ENCODE measurements at regions not wholly inside any gene's neighbourhood (a gene's known extent, or its start where the extent isn't known, plus 50 kb on each side); places are given as distances from the start of the nearest gene placed in this dataset.
"Not testable (repeated sequence)": the region's sequence is repeated elsewhere in the genome, so short reads cannot be mapped to it uniquely, and the experiment has no call there.

GRCh38 chr10:30172673-30173072, 113.3 kb upstream of the JCAD start:
- no peaks in the 10 kb centered on the region for H3K9me3 ChIP-seq (ENCODE audit: control insufficient read depth, low read length, poor library complexity, severe bottlenecking)
- no peak for DNase-seq
- Mint-ChIP-seq H3K36me3 (ENCODE audit: low read depth) (peaks cover 2% of the 10 kb centered on the region), H3K27ac (no peak overlapping the region), H3K27me3 (peaks cover 51% of the 10 kb centered on the region), H3K4me1 (no peaks in the 10 kb centered on the region), H3K4me3 (no peak overlapping the region)
- no peak for ATAC-seq

GRCh38 chr10:30172091-30172490, 112.7 kb upstream of the JCAD start:
- Mint-ChIP-seq H3K4me1 (no peaks in the 10 kb centered on the region), H3K27ac (no peak overlapping the region)
- no peak for ATAC-seq

GRCh38 chr10:30171601-30172000, 112.2 kb upstream of the JCAD start:
- DNase-seq (no peak), ATAC-seq (no peak)
- Mint-ChIP-seq H3K4me1 (no peaks in the 10 kb centered on the region), H3K27ac (no peak overlapping the region), H3K36me3 (ENCODE audit: low read depth) (peaks cover 2% of the 10 kb centered on the region), H3K4me3 (no peak overlapping the region), H3K27me3 (peaks cover 46% of the 10 kb centered on the region)
- no peaks in the 10 kb centered on the region for H3K9me3 ChIP-seq (ENCODE audit: control insufficient read depth, low read length, poor library complexity, severe bottlenecking)

More at GRCh38 chr10:30172091-30172490, 112.7 kb upstream of the JCAD start:
- H3K9me3 ChIP-seq (ENCODE audit: control insufficient read depth, low read length, poor library complexity, severe bottlenecking), result no peaks in the 10 kb centered on the region
- Mint-ChIP-seq H3K4me3 (no peak overlapping the region), H3K36me3 (ENCODE audit: low read depth) (peaks cover 2% of the 10 kb centered on the region), H3K27me3 (peaks cover 48% of the 10 kb centered on the region)
- DNase-seq, result no peak

GRCh38 chr10:30170814-30171213, 111.4 kb upstream of the JCAD start:
- H3K4me1 Mint-ChIP-seq, result no peaks in the 10 kb centered on the region

GRCh38 chr10:30170146-30170545, 110.8 kb upstream of the JCAD start:
- H3K4me3 Mint-ChIP-seq, result peak overlapping the region; percentile 61
- DNase-seq, result no peak
- no peaks in the 10 kb centered on the region for H3K9me3 ChIP-seq (ENCODE audit: control insufficient read depth, low read length, poor library complexity, severe bottlenecking)
- H3K4me1 Mint-ChIP-seq, result peaks cover under 1% of the 10 kb centered on the region
- peaks cover 2% of the 10 kb centered on the region for H3K36me3 Mint-ChIP-seq (ENCODE audit: low read depth)
- H3K27ac Mint-ChIP-seq, result no peak overlapping the region
- no peak for ATAC-seq
- peaks cover 51% of the 10 kb centered on the region for H3K27me3 Mint-ChIP-seq

More at GRCh38 chr10:30170814-30171213, 111.4 kb upstream of the JCAD start:
- no peak for DNase-seq
- H3K9me3 ChIP-seq (ENCODE audit: control insufficient read depth, low read length, poor library complexity, severe bottlenecking), result no peaks in the 10 kb centered on the region
- H3K36me3 Mint-ChIP-seq (ENCODE audit: low read depth), result peaks cover 2% of the 10 kb centered on the region
- H3K27me3 Mint-ChIP-seq, result peaks cover 45% of the 10 kb centered on the region
- no peak for ATAC-seq
- no peak overlapping the region for H3K27ac Mint-ChIP-seq
- no peak overlapping the region for H3K4me3 Mint-ChIP-seq

GRCh38 chr10:30169342-30169741, 110.0 kb upstream of the JCAD start:
- no peak overlapping the region for H3K4me3 Mint-ChIP-seq
- peaks cover 2% of the 10 kb centered on the region for H3K36me3 Mint-ChIP-seq (ENCODE audit: low read depth)
- no peak overlapping the region for H3K27ac Mint-ChIP-seq
- DNase-seq (no peak), ATAC-seq (no peak)
- peaks cover 3% of the 10 kb centered on the region for H3K4me1 Mint-ChIP-seq
- no peaks in the 10 kb centered on the region for H3K9me3 ChIP-seq (ENCODE audit: control insufficient read depth, low read length, poor library complexity, severe bottlenecking)
- H3K27me3 Mint-ChIP-seq, result peaks cover 59% of the 10 kb centered on the region

- Mint-ChIP-seq H3K4me3 (no peak overlapping the region), H3K27ac (no peak overlapping the region)
These were observed 107.5 kb upstream of the JCAD start for GRCh38 chr10:30166929-30167328.

GRCh38 chr10:30163410-30163809, 104.0 kb upstream of the JCAD start:
- H3K27ac Mint-ChIP-seq; DNase-seq; H3K9me3 ChIP-seq (ENCODE audit: control insufficient read depth, low read length, poor library complexity, severe bottlenecking); H3K4me1 Mint-ChIP-seq; ATAC-seq; H3K36me3 Mint-ChIP-seq (ENCODE audit: low read depth): not testable (repeated sequence)
- H3K27me3 Mint-ChIP-seq, result peaks cover 55% of the 10 kb centered on the region
- H3K4me3 Mint-ChIP-seq, result peak overlapping the region; percentile 31

More at GRCh38 chr10:30166929-30167328, 107.5 kb upstream of the JCAD start:
- H3K27me3 Mint-ChIP-seq, result peaks cover 56% of the 10 kb centered on the region
- DNase-seq, result no peak
- H3K36me3 Mint-ChIP-seq (ENCODE audit: low read depth), result no peaks in the 10 kb centered on the region
- no peak for ATAC-seq
- H3K9me3 ChIP-seq (ENCODE audit: control insufficient read depth, low read length, poor library complexity, severe bottlenecking), result no peaks in the 10 kb centered on the region
- peaks cover 3% of the 10 kb centered on the region for H3K4me1 Mint-ChIP-seq

- ATAC-seq; H3K36me3 Mint-ChIP-seq (ENCODE audit: low read depth); H3K27ac Mint-ChIP-seq; DNase-seq; H3K4me1 Mint-ChIP-seq; H3K4me3 Mint-ChIP-seq; H3K9me3 ChIP-seq (ENCODE audit: control insufficient read depth, low read length, poor library complexity, severe bottlenecking): not testable (repeated sequence)
- peaks cover 49% of the 10 kb centered on the region for H3K27me3 Mint-ChIP-seq
These were observed 103.4 kb upstream of the JCAD start for GRCh38 chr10:30162796-30163195.

- Mint-ChIP-seq H3K4me3 (no peak overlapping the region), H3K27ac (no peak overlapping the region), H3K36me3 (ENCODE audit: low read depth) (no peaks in the 10 kb centered on the region), H3K4me1 (peaks cover 3% of the 10 kb centered on the region), H3K27me3 (peaks cover 40% of the 10 kb centered on the region)
- no peak for DNase-seq
- no peaks in the 10 kb centered on the region for H3K9me3 ChIP-seq (ENCODE audit: control insufficient read depth, low read length, poor library complexity, severe bottlenecking)
- ATAC-seq, result no peak
These were observed 101.0 kb upstream of the JCAD start for GRCh38 chr10:30160271-30160982.

- H3K36me3 Mint-ChIP-seq (ENCODE audit: low read depth); H3K27ac Mint-ChIP-seq; H3K4me3 Mint-ChIP-seq; H3K4me1 Mint-ChIP-seq; DNase-seq; ATAC-seq; H3K9me3 ChIP-seq (ENCODE audit: control insufficient read depth, low read length, poor library complexity, severe bottlenecking): not testable (repeated sequence)
- H3K27me3 Mint-ChIP-seq, result peaks cover 40% of the 10 kb centered on the region
These were observed 100.2 kb upstream of the JCAD start for GRCh38 chr10:30159614-30160013.

GRCh38 chr10:30158325-30158960, 99.1 kb upstream of the JCAD start:
- Mint-ChIP-seq H3K27me3 (peaks cover 39% of the 10 kb centered on the region), H3K4me3 (no peak overlapping the region), H3K27ac (no peak overlapping the region), H3K36me3 (ENCODE audit: low read depth) (peaks cover 4% of the 10 kb centered on the region), H3K4me1 (no peaks in the 10 kb centered on the region)
- H3K9me3 ChIP-seq (ENCODE audit: control insufficient read depth, low read length, poor library complexity, severe bottlenecking), result no peaks in the 10 kb centered on the region
- no peak for DNase-seq
- ATAC-seq, result no peak

GRCh38 chr10:30155401-30155800, 96.0 kb upstream of the JCAD start:
- Mint-ChIP-seq H3K36me3 (ENCODE audit: low read depth) (peaks cover 4% of the 10 kb centered on the region), H3K27me3 (peaks cover 38% of the 10 kb centered on the region), H3K4me3 (no peak overlapping the region), H3K4me1 (no peaks in the 10 kb centered on the region), H3K27ac (no peak overlapping the region)
- ATAC-seq, result no peak
- no peaks in the 10 kb centered on the region for H3K9me3 ChIP-seq (ENCODE audit: control insufficient read depth, low read length, poor library complexity, severe bottlenecking)
- no peak for DNase-seq

- H3K9me3 ChIP-seq (ENCODE audit: control insufficient read depth, low read length, poor library complexity, severe bottlenecking), result no peaks in the 10 kb centered on the region
- peaks cover 37% of the 10 kb centered on the region for H3K27me3 Mint-ChIP-seq
- H3K27ac Mint-ChIP-seq, result no peak overlapping the region
- H3K4me3 Mint-ChIP-seq, result no peak overlapping the region
- H3K4me1 Mint-ChIP-seq, result no peaks in the 10 kb centered on the region
- DNase-seq (no peak), ATAC-seq (no peak)
- peaks cover 4% of the 10 kb centered on the region for H3K36me3 Mint-ChIP-seq (ENCODE audit: low read depth)
These were observed 95.2 kb upstream of the JCAD start for GRCh38 chr10:30154561-30154960.
